Hepatocyte (in vitro differentiated cells): ENCODE measurements at regions not wholly inside any gene's neighbourhood (a gene's known extent, or its start where the extent isn't known, plus 50 kb on each side); places are given as distances from the start of the nearest gene placed in this dataset.

Source experiments
- DNase-seq: peaks from one replicate; pipeline ENCODE4 v3.0.0-alpha.2; 2016; ENCODE audit warnings: low spot score
- H2AFZ ChIP-seq: fragments of 200-600 bp; sonication (generic); 2 replicates; pipeline ENCODE4 v1.6.0; 2016; ENCODE audit warnings: antibody characterized with exemption, mild to moderate bottlenecking
- H3K27ac ChIP-seq: fragments of 200-600 bp; sonication (generic); 2 replicates; pipeline ENCODE4 v1.5.1; 2016; ENCODE audit warnings: mild to moderate bottlenecking
- H3K27me3 ChIP-seq: fragments of 200-600 bp; sonication (generic); 2 replicates; pipeline ENCODE4 v1.6.1; 2016
- H3K36me3 ChIP-seq: fragments of 200-600 bp; sonication (generic); replicated peaks from 2 replicates; pipeline ENCODE4 v1.5.1; 2016; ENCODE audit warnings: low read depth; ENCODE audit not compliant: insufficient read depth
- H3K4me1 ChIP-seq: fragments of 200-600 bp; sonication (generic); 2 replicates; pipeline ENCODE4 v1.5.1; 2016; ENCODE audit warnings: mild to moderate bottlenecking, moderate library complexity; ENCODE audit not compliant: insufficient read depth
- H3K4me2 ChIP-seq: fragments of 200-600 bp; sonication (generic); 2 replicates; pipeline ENCODE4 v1.6.0; 2016
- H3K4me3 ChIP-seq: fragments of 200-600 bp; sonication (generic); 2 replicates; pipeline ENCODE4 v1.5.1; 2016; ENCODE audit warnings: mild to moderate bottlenecking
- H3K79me2 ChIP-seq: fragments of 200-600 bp; sonication (generic); 2 replicates; pipeline ENCODE4 v1.6.0; 2017; ENCODE audit warnings: mild to moderate bottlenecking
- H3K9me2 ChIP-seq: fragments of 200-600 bp; sonication (generic); replicated peaks from 2 replicates; pipeline ENCODE4 v1.6.0; 2017; ENCODE audit warnings: mild to moderate bottlenecking; ENCODE audit not compliant: insufficient read depth
- H3K9me3 ChIP-seq: fragments of 200-600 bp; sonication (generic); 2 replicates; pipeline ENCODE4 v1.5.1; 2016; ENCODE audit warnings: low read depth, mild to moderate bottlenecking
- H4K20me1 ChIP-seq: fragments of 200-600 bp; sonication (generic); 2 replicates; pipeline ENCODE4 v1.6.0; 2016; ENCODE audit warnings: mild to moderate bottlenecking; ENCODE audit not compliant: insufficient read depth, poor library complexity, severe bottlenecking
- EZH2 ChIP-seq: fragments of 200-600 bp; sonication (generic); IDR thresholded peaks from 2 replicates; pipeline ENCODE4 v1.6.1; 2016; ENCODE audit warnings: antibody characterized with exemption, mild to moderate bottlenecking, borderline replicate concordance
- EZH2phosphoT487 ChIP-seq: fragments of 200-600 bp; sonication (generic); IDR thresholded peaks from one replicate; pipeline ENCODE4 v1.6.1; 2018; ENCODE audit warnings: antibody characterized with exemption, mild to moderate bottlenecking, low read depth, moderate library complexity; ENCODE audit not compliant: unreplicated experiment, severe bottlenecking
- WGBS: methylation state at CpG from one replicate; pipeline ENCODE4 v1.1.6; 2016; ENCODE audit warnings: low lambda C conversion rate; ENCODE audit errors: missing lambda C conversion rate; 5-methylcytosine and 5-hydroxymethylcytosine counted together
- TF ChIP-seq, protein P1 (sequence below): fragments of 200-600 bp; sonication (generic); IDR thresholded peaks from 2 replicates; pipeline ENCODE4 v1.5.1; 2016; ENCODE audit warnings: antibody characterized with exemption, mild to moderate bottlenecking; ENCODE audit not compliant: poor library complexity

DNA sequence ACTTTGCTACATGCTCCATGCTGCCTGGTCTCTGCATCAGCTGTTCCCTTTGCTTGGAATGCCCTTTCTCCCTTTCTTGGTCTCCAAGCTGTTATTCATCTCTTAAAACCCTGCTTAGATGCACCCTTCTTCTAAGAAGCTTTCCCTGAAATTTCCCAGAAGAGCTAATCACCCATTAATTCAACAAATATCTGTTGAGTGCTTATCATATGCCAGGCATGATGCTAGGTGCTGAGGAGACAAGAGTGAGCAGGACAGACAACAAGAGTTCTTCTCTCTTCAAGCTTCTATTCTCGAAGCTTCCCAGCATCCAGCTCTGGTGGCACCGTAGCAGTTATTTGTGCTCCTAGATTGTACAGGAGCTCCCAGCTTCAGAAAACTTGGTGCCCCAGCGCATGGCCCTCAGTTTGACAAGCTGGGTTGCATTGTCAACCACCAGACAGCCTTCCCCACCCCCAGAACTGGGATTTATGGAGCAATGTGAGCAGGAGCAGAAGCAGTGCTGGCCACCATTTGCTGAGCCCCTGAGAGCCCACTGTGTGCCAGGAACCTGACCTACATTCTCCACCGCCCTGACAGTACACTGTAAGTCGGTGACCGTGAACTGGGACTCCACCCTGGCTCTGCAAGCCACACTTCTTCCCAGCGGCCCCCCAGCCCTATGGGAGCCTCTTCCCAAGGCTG is 68.0 kb upstream of the ACOT11 start:
- H3K9me3 ChIP-seq = no peaks in the 10 kb centered on the region
- no peak for TF ChIP-seq EZH2phosphoT487
- H3K36me3 ChIP-seq = no peaks in the 10 kb centered on the region
- peak overlapping the region; percentile 36 for H3K4me2 ChIP-seq
- H3K4me1 ChIP-seq = peaks cover 42% of the 10 kb centered on the region
- H3K4me3 ChIP-seq = no peak overlapping the region
- H3K27ac ChIP-seq = peak overlapping the region; percentile 64
- no peaks in the 10 kb centered on the region for H3K79me2 ChIP-seq
- H3K27me3 ChIP-seq = no peaks in the 10 kb centered on the region
- no peaks in the 10 kb centered on the region for H3K9me2 ChIP-seq
- H4K20me1 ChIP-seq = no peaks in the 10 kb centered on the region
- DNase-seq = no peak
- H2AFZ ChIP-seq = no peak overlapping the region
- WGBS = 69% methylated on average over 7 of the region's 7 CpGs

DNA sequence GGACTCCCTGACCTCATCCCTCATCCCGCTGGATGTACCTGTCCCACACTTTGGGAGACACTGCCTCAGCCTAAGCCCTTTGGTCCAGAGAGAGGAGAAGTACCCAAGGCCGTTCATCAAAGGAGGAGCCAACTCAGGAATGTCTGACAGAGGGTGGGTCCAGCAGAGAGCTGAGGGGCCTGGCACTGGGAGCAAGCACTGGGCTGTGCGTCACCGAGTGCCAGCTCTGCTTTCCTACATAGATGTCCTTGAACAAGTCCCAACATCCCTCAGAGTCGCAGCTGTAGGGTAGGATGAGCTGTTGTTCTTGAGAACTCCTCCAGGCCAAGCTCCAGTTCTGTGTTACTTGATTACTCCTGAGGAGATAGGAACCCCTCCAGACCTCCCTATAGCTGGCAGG is 68.8 kb upstream of the ACOT11 start:
- Histone ChIP-seq H4K20me1 (no peaks in the 10 kb centered on the region), H3K4me2 (no peak overlapping the region), H3K79me2 (no peaks in the 10 kb centered on the region), H3K27ac (no peak overlapping the region), H3K9me2 (no peaks in the 10 kb centered on the region), H3K4me3 (no peak overlapping the region), H2AFZ (no peak overlapping the region), H3K27me3 (no peaks in the 10 kb centered on the region), H3K9me3 (no peaks in the 10 kb centered on the region), H3K4me1 (peaks cover 47% of the 10 kb centered on the region), H3K36me3 (no peaks in the 10 kb centered on the region)
- WGBS = 88% methylated on average over 5 of the region's 5 CpGs
- no peak for TF ChIP-seq EZH2phosphoT487
- no peak for TF ChIP-seq EZH2
- TF ChIP-seq, protein P1, sequence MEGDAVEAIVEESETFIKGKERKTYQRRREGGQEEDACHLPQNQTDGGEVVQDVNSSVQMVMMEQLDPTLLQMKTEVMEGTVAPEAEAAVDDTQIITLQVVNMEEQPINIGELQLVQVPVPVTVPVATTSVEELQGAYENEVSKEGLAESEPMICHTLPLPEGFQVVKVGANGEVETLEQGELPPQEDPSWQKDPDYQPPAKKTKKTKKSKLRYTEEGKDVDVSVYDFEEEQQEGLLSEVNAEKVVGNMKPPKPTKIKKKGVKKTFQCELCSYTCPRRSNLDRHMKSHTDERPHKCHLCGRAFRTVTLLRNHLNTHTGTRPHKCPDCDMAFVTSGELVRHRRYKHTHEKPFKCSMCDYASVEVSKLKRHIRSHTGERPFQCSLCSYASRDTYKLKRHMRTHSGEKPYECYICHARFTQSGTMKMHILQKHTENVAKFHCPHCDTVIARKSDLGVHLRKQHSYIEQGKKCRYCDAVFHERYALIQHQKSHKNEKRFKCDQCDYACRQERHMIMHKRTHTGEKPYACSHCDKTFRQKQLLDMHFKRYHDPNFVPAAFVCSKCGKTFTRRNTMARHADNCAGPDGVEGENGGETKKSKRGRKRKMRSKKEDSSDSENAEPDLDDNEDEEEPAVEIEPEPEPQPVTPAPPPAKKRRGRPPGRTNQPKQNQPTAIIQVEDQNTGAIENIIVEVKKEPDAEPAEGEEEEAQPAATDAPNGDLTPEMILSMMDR = no peak
- peak; percentile 5 for DNase-seq

DNA sequence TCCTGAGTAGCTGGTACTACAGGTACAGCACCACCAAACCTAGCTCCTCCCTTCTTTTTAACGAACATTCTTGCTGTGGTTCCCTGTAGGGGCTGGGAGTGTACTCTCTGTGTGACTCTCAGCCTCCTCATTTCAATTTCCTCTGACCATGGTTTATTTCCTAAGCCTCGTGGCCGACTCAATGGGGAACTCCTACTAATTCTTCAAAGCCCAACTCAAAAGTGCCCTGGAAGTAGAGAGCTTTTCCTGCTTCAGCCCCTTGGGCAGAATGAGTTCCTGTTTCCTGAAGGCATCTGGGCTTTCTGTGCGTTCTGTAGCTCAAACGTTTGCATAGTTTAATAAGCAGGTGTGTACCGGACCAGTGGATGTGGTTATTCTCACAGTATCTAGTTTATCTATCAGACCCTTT is 70.9 kb upstream of the ACOT11 start:
- Histone ChIP-seq H3K4me1 (peaks cover 48% of the 10 kb centered on the region), H3K27ac (peak overlapping the region; percentile 88), H3K4me3 (no peak overlapping the region), H3K9me2 (no peaks in the 10 kb centered on the region), H3K9me3 (no peaks in the 10 kb centered on the region), H4K20me1 (no peaks in the 10 kb centered on the region), H3K4me2 (no peak overlapping the region), H3K79me2 (no peaks in the 10 kb centered on the region), H3K27me3 (no peaks in the 10 kb centered on the region), H2AFZ (no peak overlapping the region), H3K36me3 (no peaks in the 10 kb centered on the region)
- WGBS = 32% methylated on average over 6 of the region's 6 CpGs
- TF ChIP-seq, protein P1 = no peak
- no peak for TF ChIP-seq EZH2
- no peak for TF ChIP-seq EZH2phosphoT487
- DNase-seq = no peak

DNA sequence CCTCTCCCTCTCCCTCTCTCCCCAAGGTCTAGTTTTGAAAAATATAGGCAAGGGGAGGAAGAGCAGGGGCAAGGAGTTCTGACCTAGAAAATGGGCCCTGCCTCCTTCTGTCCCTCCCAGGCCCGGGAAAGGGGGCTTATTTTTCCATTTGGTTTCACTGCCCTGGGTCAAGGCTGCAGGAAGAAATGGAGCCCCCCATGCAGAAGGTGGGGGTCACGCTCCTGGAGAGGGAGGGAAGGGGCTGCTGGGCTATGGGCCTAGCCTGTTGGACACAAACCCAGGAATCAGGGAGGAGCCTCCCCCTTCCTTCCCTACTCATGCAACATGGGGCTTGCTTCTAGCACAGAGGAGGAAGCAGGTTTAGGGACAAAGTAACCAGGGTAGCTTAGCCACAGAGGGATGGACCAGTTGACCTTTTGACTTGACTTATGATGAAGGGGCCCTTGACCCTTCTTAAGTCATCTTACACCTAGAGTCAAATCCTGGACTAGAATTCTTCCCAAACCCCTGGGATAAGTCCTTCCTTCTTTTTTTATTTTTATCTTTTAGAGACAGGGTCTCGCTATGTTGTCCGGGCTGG is 70.4 kb upstream of the SSBP3 start:
- Histone ChIP-seq H3K36me3 (no peaks in the 10 kb centered on the region), H3K27ac (peak overlapping the region; percentile 88)

More for the DNA sequence above, 70.4 kb upstream of the SSBP3 start:
- no peaks in the 10 kb centered on the region for H3K27me3 ChIP-seq
- TF ChIP-seq EZH2phosphoT487 (no peak), EZH2 (no peak)
- TF ChIP-seq, protein P1 = no peak
- peaks cover 48% of the 10 kb centered on the region for H3K4me1 ChIP-seq
- H3K9me3 ChIP-seq = no peaks in the 10 kb centered on the region
- H3K4me2 ChIP-seq = peak overlapping the region; percentile 50
- H3K4me3 ChIP-seq = no peak overlapping the region
- H4K20me1 ChIP-seq = no peaks in the 10 kb centered on the region
- no peaks in the 10 kb centered on the region for H3K9me2 ChIP-seq
- no peak for DNase-seq
- 75% methylated on average over 4 of the region's 4 CpGs for WGBS
- no peaks in the 10 kb centered on the region for H3K79me2 ChIP-seq
- no peak overlapping the region for H2AFZ ChIP-seq
